Panc1 (cell line): ENCODE measurements at regions not wholly inside any gene's neighbourhood (a gene's known extent, or its start where the extent isn't known, plus 50 kb on each side); places are given as distances from the start of the nearest gene placed in this dataset.

Source experiments
- ATAC-seq: fragments of 200-7000 bp; cut with Tn5 transposase; 2 replicates; pipeline ENCODE4 v1.9.1; 2020; ENCODE audit warnings: mild to moderate bottlenecking, moderate library complexity
- BruUV-seq: library from RNA; stranded (reverse); fragments of 400-500 nt; replicated peaks from 2 replicates; lab custom pipeline; 2021; lab: Mats Ljungman, UMichigan
- CTCF ChIA-PET: fragments of 300-600 bp; sonication (Branson Sonifier 250); formaldehyde crosslinking; loops from one replicate; lab custom pipeline; 2022; ENCODE audit warnings: antibody characterized with exemption; lab: Charles Lee
- POLR2A ChIA-PET: fragments of 300-600 bp; sonication (Branson Sonifier 250); formaldehyde crosslinking; loops from one replicate; lab custom pipeline; 2022; ENCODE audit warnings: antibody characterized with exemption; lab: Charles Lee
- DNase-seq: peaks from one replicate; pipeline ENCODE4 v3.0.0-alpha.2; 2010; ENCODE audit warnings: low read depth, low spot score
- H3K27ac ChIP-seq: 2 replicates; pipeline ENCODE4 v1.5.1; 2011; ENCODE audit warnings: mild to moderate bottlenecking, low read length, inconsistent platforms
- H3K27me3 ChIP-seq: fragments of 200-500 bp; sonication (Bioruptor generic); 2 replicates; pipeline ENCODE4 v1.6.0; 2014; ENCODE audit warnings: low read length, inconsistent platforms; ENCODE audit not compliant: control insufficient read depth, insufficient read depth
- H3K36me3 ChIP-seq: fragments of 200-500 bp; sonication (Bioruptor generic); 2 replicates; pipeline ENCODE4 v1.5.1; 2014; ENCODE audit warnings: inconsistent platforms, mild to moderate bottlenecking, low read length, moderate library complexity; ENCODE audit not compliant: control insufficient read depth, insufficient read depth
- H3K4me1 ChIP-seq: 2 replicates; pipeline ENCODE4 v1.5.1; 2011; ENCODE audit warnings: inconsistent platforms, mild to moderate bottlenecking, low read length, moderate library complexity; ENCODE audit not compliant: control insufficient read depth, insufficient read depth
- H3K4me3 ChIP-seq, 2 experiments: 2 replicates each; pipeline ENCODE4 v1.5.1; 2011 to 2012; ENCODE audit warnings: low read depth in 2 of 2, low read length in 2 of 2, mild to moderate bottlenecking in 2 of 2, inconsistent platforms in 1 of 2, moderate library complexity in 1 of 2
- H3K9me3 ChIP-seq: fragments of 200-500 bp; sonication (Bioruptor generic); 2 replicates; pipeline ENCODE4 v1.5.1; 2014; ENCODE audit warnings: low read depth, mild to moderate bottlenecking, inconsistent platforms, low read length, moderate library complexity; ENCODE audit not compliant: control insufficient read depth, insufficient read depth
- POLR2AphosphoS5 ChIP-seq: IDR thresholded peaks from 2 replicates; pipeline ENCODE4 v1.6.1; 2012; ENCODE audit warnings: mild to moderate bottlenecking, low read depth, low read length, moderate library complexity
- REST ChIP-seq, 2 experiments: IDR thresholded peaks; 2 replicates each; pipeline ENCODE4 v1.6.1; 2011 to 2012; ENCODE audit warnings: low read depth in 2 of 2, control low read depth in 1 of 2, low read length in 1 of 2, mild to moderate bottlenecking in 1 of 2, moderate library complexity in 1 of 2; ENCODE audit not compliant: insufficient read depth in 1 of 2
- SIN3A ChIP-seq: IDR thresholded peaks from 2 replicates; pipeline ENCODE4 v1.6.1; 2012; ENCODE audit warnings: low read depth, mild to moderate bottlenecking, low read length, moderate library complexity, borderline replicate concordance; ENCODE audit not compliant: insufficient read depth
- TCF7L2 ChIP-seq: IDR thresholded peaks from 2 replicates; pipeline ENCODE4 v1.6.1; 2011; ENCODE audit warnings: mild to moderate bottlenecking, low read depth, low read length, inconsistent platforms
- in situ Hi-C: cut with HindIII; loops from 2 replicates; pipeline ENCODE4 v1.10.0; 2016; ENCODE audit warnings: low sequenced_read_pairs, low pct_unique_long_range_greater_than_20kb
- intact Hi-C: fragments of 100-400 bp; cut with micrococcal nuclease; formaldehyde crosslinking; loops from one replicate; pipeline ENCODE4 v1.10.0; 2022; ENCODE audit not compliant: unreplicated experiment
- TF ChIP-seq, protein P1 (sequence below): fragments of 450-650 bp; IDR thresholded peaks from 2 replicates; pipeline ENCODE4 v1.5.1; 2017; ENCODE audit warnings: mild to moderate bottlenecking

DNA sequence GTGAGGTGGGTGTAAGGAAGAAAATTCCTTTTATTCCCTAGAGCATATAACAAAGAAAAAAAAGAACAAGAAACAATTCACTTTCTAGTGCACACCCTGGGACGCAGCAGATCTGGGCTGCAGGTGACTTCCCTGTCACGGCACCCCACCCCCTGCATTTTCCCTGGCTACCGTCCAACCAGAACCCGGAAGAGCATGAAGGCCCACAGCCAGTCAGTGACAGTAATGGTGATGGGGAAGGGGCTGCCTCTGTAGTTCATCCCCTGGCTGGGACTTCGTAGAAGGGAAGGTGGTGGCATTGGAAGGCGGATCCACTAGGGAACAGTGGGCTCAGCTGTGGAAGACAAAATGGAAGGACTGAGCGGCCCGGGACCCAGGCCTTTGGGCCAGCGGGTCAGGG is 236.7 kb downstream of the BUB3 start:
- POLR2A ChIA-PET: no interaction called here

DNA sequence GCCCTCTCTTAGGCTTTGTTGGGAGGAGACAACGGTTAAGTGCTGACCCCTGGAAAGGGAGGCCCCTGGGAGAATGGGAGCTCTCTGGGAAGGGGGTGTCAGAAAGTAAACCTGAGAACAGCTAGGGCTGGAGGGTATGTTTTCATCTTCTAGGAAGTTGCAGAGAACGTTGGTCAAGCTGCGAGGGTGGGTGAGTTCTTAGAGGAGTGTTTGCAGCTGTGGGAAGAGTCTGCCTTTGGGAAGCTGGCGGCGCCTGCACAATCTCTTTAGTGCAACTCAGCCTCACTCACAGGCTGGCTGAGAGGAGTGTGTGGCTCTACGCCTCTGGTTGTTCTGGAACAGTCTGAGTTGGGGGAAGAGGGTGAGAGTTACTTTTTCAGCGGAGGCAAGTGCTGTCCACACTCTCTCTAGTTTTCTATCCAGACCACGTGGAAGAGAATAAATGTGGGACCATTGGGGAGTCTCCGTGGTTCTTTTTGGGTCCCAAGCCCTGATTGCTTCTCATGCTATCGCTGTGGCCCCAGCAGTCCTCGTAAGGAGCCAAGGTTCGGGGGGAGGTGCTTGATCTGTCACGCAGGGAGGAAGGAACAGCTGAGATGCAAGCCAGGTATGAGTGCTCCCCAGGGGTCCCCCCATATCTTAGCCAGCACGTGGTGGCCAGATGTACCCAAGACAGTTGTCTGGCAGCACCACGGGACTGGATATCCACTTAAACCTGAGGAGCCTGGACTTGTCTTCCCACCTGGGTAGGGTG is 237.2 kb downstream of the BUB3 start:
- TF ChIP-seq, protein P1, sequence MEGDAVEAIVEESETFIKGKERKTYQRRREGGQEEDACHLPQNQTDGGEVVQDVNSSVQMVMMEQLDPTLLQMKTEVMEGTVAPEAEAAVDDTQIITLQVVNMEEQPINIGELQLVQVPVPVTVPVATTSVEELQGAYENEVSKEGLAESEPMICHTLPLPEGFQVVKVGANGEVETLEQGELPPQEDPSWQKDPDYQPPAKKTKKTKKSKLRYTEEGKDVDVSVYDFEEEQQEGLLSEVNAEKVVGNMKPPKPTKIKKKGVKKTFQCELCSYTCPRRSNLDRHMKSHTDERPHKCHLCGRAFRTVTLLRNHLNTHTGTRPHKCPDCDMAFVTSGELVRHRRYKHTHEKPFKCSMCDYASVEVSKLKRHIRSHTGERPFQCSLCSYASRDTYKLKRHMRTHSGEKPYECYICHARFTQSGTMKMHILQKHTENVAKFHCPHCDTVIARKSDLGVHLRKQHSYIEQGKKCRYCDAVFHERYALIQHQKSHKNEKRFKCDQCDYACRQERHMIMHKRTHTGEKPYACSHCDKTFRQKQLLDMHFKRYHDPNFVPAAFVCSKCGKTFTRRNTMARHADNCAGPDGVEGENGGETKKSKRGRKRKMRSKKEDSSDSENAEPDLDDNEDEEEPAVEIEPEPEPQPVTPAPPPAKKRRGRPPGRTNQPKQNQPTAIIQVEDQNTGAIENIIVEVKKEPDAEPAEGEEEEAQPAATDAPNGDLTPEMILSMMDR: no peak
- no peak for TF ChIP-seq TCF7L2
- TF ChIP-seq SIN3A: no peak
- TF ChIP-seq REST (IDR thresholded peaks at IDR 0.05; ENCODE audit: insufficient read depth in 1 of 2, low read depth in 2 of 2, low read length in 1 of 2): no peak
- TF ChIP-seq POLR2AphosphoS5: no peak
- Histone ChIP-seq H3K27me3 (no peaks in the 10 kb centered on the region), H3K4me1 (no peaks in the 10 kb centered on the region), H3K27ac (no peak overlapping the region), H3K4me3 (no peak overlapping the region), H3K36me3 (no peaks in the 10 kb centered on the region), H3K9me3 (no peaks in the 10 kb centered on the region)
- DNase-seq (no peak), ATAC-seq (peak; percentile 15; the same call in 1 of the 2 replicates)
- CTCF ChIA-PET: no interaction called here
- POLR2A ChIA-PET: no interaction called here
- intact Hi-C loops: no loop called here
- BruUV-seq: no TSS peak
- in situ Hi-C loops: no loop called here

More for the DNA sequence above, 236.7 kb downstream of the BUB3 start:
- no TSS peak for BruUV-seq
- TF ChIP-seq, protein P1: no peak
- no peak for TF ChIP-seq REST (IDR thresholded peaks at IDR 0.05; ENCODE audit: insufficient read depth in 1 of 2, low read depth in 2 of 2, low read length in 1 of 2)
- no peak for TF ChIP-seq POLR2AphosphoS5
- no peak for TF ChIP-seq SIN3A
- TF ChIP-seq TCF7L2: no peak
- intact Hi-C loops (no loop called here), in situ Hi-C loops (no loop called here)
- H3K4me3 ChIP-seq: no peak overlapping the region
- DNase-seq (no peak), ATAC-seq (no peak)
- H3K4me1 ChIP-seq: no peaks in the 10 kb centered on the region
- H3K9me3 ChIP-seq: no peaks in the 10 kb centered on the region
- H3K27me3 ChIP-seq: no peaks in the 10 kb centered on the region
- CTCF ChIA-PET: no interaction called here
- no peak overlapping the region for H3K27ac ChIP-seq
- no peaks in the 10 kb centered on the region for H3K36me3 ChIP-seq
